ENCODE measurements at regions not wholly inside any gene's neighbourhood (a gene's known extent, or its start where the extent isn't known, plus 50 kb on each side); places are given as distances from the start of the nearest gene placed in this dataset.

DNA sequence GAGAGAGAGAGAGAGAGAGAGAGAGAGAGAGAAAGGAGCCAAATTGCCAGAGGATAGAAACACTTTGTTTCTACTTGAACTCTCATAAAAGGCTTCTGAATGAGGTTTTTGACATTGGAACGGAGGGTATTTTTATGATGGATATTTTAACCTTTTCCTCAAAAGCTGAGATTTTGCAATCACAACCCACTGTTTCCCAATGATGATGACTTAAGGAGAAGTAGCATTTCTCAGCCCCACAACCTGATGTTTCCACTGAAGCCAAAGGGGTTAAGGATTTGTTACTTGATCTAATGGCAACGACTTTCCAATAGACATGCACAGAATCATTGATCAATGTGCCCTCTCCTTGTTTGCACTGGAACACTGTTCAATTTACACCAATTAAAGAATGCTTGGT lies 67.1 kb upstream of the POU3F3 start (continued):
- TF ChIP-seq CTCF (IDR thresholded peaks at IDR 0.05; ENCODE audit: control extremely low read depth in 1 of 3, insufficient read depth in 1 of 3, low read depth in 1 of 3, low read length in 3 of 3) (no peak), HDAC6 (IDR thresholded peaks at IDR 0.05; ENCODE audit: low read depth, low read length) (no peak), TCF12 (IDR thresholded peaks at IDR 0.05; ENCODE audit: low read depth, low read length) (no peak), ATF3 (IDR thresholded peaks at IDR 0.05; ENCODE audit: insufficient read depth, low read depth, low read length) (no peak), CEBPB (IDR thresholded peaks at IDR 0.05; ENCODE audit: low read depth, low read length) (no peak)

All from H1 (cell line).